HCT116 (cell line): ENCODE measurements at regions not wholly inside any gene's neighbourhood (a gene's known extent, or its start where the extent isn't known, plus 50 kb on each side); places are given as distances from the start of the nearest gene placed in this dataset.

ENCODE experiments used
- ATAC-seq: fragments of 200-7000 bp; cut with Tn5 transposase; 2 replicates; pipeline ENCODE4 v1.9.1; 2020; ENCODE audit warnings: mild to moderate bottlenecking, moderate library complexity
- BruUV-seq: library from RNA; stranded (reverse); fragments of 400-500 nt; replicated peaks from 2 replicates; lab custom pipeline; 2021; lab: Mats Ljungman, UMichigan
- CTCF ChIA-PET: fragments of 300-600 bp; sonication (Branson Sonifier 250); formaldehyde crosslinking; loops from one replicate; lab custom pipeline; 2021; ENCODE audit warnings: antibody characterized with exemption; lab: Charles Lee
- POLR2A ChIA-PET: fragments of 300-600, 350-600 bp; sonication (Branson Sonifier 250); formaldehyde crosslinking; loops from one replicate; lab custom pipeline; 2021; ENCODE audit warnings: antibody characterized with exemption; lab: Charles Lee
- RAD21 ChIA-PET, 2 experiments: fragments of 300-600 bp; sonication (Branson Sonifier 250); formaldehyde crosslinking; loops; one replicate each; lab custom pipeline; 2023; ENCODE audit warnings: low total read pairs in 2 of 2; ENCODE audit not compliant: uncharacterized antibody in 2 of 2, unreplicated experiment in 2 of 2, low non-redundant PET in 1 of 2; lab: Charles Lee
- DNase-seq: peaks from one replicate; pipeline ENCODE4 v3.0.0-alpha.2; 2010; ENCODE audit warnings: low read depth, low spot score
- H2AFZ ChIP-seq: fragments of 200-600 bp; shearing (Covaris generic), sonication (generic); 2 replicates; pipeline ENCODE4 v1.6.1; 2017; ENCODE audit warnings: low read depth, mixed run types, mixed read lengths, antibody characterized with exemption, low read length; ENCODE audit not compliant: poor library complexity, severe bottlenecking
- H3K27ac ChIP-seq: 2 replicates; pipeline ENCODE4 v1.5.1; 2012; ENCODE audit warnings: low read depth, low read length
- H3K27me3 ChIP-seq: fragments of 200-600 bp; sonication (generic); 2 replicates; pipeline ENCODE4 v1.6.1; 2016; ENCODE audit warnings: mixed run types, low read length, mixed read lengths; ENCODE audit not compliant: insufficient read depth
- H3K36me3 ChIP-seq, 2 experiments: fragments of 200-500 bp in 1 of 2; fragments of 200-600 bp in 1 of 2; sonication (Bioruptor generic) in 1 of 2; sonication (generic) in 1 of 2; 2 replicates each; pipeline versions ENCODE4 v1.5.1 to v1.6.1; 2014 to 2016; ENCODE audit warnings: low read length in 2 of 2, inconsistent platforms in 1 of 2, mixed read lengths in 1 of 2, mixed run types in 1 of 2; ENCODE audit not compliant: insufficient read depth in 2 of 2, control insufficient read depth in 1 of 2
- H3K4me1 ChIP-seq, 2 experiments: fragments of 200-600 bp in 1 of 2; sonication (generic) in 1 of 2; 2 replicates each; pipeline versions ENCODE4 v1.5.1 to v1.6.1; 2012 to 2017; ENCODE audit warnings: low read length in 2 of 2, inconsistent platforms in 1 of 2, mild to moderate bottlenecking in 1 of 2, mixed read lengths in 1 of 2, mixed run types in 1 of 2, moderate library complexity in 1 of 2; ENCODE audit not compliant: insufficient read depth in 2 of 2, control insufficient read depth in 1 of 2
- H3K4me2 ChIP-seq: fragments of 200-600 bp; sonication (generic); 2 replicates; pipeline ENCODE4 v1.6.1; 2017; ENCODE audit warnings: mixed run types, low read length, mixed read lengths
- H3K4me3 ChIP-seq, 2 experiments: fragments of 200-600 bp in 1 of 2; sonication (generic) in 1 of 2; replicated peaks in 1 of 2; 2 replicates each; pipeline ENCODE4 v1.5.1; 2011 to 2016; ENCODE audit warnings: low read length in 2 of 2, control low read depth in 1 of 2, low read depth in 1 of 2, mild to moderate bottlenecking in 1 of 2, mixed read lengths in 1 of 2, mixed run types in 1 of 2
- H3K79me2 ChIP-seq: fragments of 200-600 bp; sonication (generic); 2 replicates; pipeline ENCODE4 v1.6.1; 2017; ENCODE audit warnings: mild to moderate bottlenecking, mixed run types, low read length, moderate library complexity, mixed read lengths; ENCODE audit not compliant: insufficient read depth
- H3K9ac ChIP-seq: fragments of 200-600 bp; sonication (generic); 2 replicates; pipeline ENCODE4 v1.6.1; 2016; ENCODE audit warnings: low read length, mixed read lengths
- H3K9me2 ChIP-seq: fragments of 200-600 bp; sonication (generic), shearing (Covaris generic); 2 replicates; pipeline ENCODE4 v1.6.1; 2017; ENCODE audit warnings: mixed run types, mild to moderate bottlenecking, moderate library complexity; ENCODE audit not compliant: insufficient read depth
- H3K9me3 ChIP-seq, 2 experiments: fragments of 200-500 bp in 1 of 2; fragments of 200-600 bp in 1 of 2; sonication (Bioruptor generic) in 1 of 2; sonication (generic) in 1 of 2; 2 replicates each; pipeline ENCODE4 v1.6.1; 2014 to 2017; ENCODE audit warnings: low read length in 2 of 2, mixed read lengths in 2 of 2, inconsistent platforms in 1 of 2, low read depth in 1 of 2, mild to moderate bottlenecking in 1 of 2, mixed run types in 1 of 2, moderate library complexity in 1 of 2; ENCODE audit not compliant: control insufficient read depth in 1 of 2, insufficient read depth in 1 of 2
- H4K20me1 ChIP-seq: fragments of 200-600 bp; sonication (generic), shearing (Covaris generic); 2 replicates; pipeline ENCODE4 v1.6.1; 2017; ENCODE audit warnings: mixed run types, mild to moderate bottlenecking, moderate library complexity; ENCODE audit not compliant: insufficient read depth
- CEBPB ChIP-seq: IDR thresholded peaks from 2 replicates; pipeline ENCODE4 v1.6.1; 2012; ENCODE audit warnings: low read depth
- EGR1 ChIP-seq: IDR thresholded peaks from 2 replicates; pipeline ENCODE4 v1.6.1; 2012; ENCODE audit warnings: low read depth
- EZH2phosphoT487 ChIP-seq: fragments of 200-600 bp; IDR thresholded peaks from 2 replicates; pipeline ENCODE4 v1.6.1; 2018; ENCODE audit warnings: antibody characterized with exemption, borderline replicate concordance
- FOSL1 ChIP-seq: IDR thresholded peaks from 2 replicates; pipeline ENCODE4 v1.6.1; 2012; ENCODE audit warnings: low read depth
- JUND ChIP-seq: IDR thresholded peaks from 2 replicates; pipeline ENCODE4 v1.6.1; 2012
- POLR2A ChIP-seq: IDR thresholded peaks from 2 replicates; pipeline ENCODE4 v1.7.0; 2011; ENCODE audit warnings: borderline replicate concordance; ENCODE audit not compliant: insufficient read depth, insufficient read length; ENCODE audit errors: extremely low read depth
- SIN3A ChIP-seq: IDR thresholded peaks from 2 replicates; pipeline ENCODE4 v1.6.1; 2012; ENCODE audit warnings: low read depth
- SP1 ChIP-seq: IDR thresholded peaks from 2 replicates; pipeline ENCODE4 v1.6.1; 2012; ENCODE audit warnings: low read depth
- SRF ChIP-seq: IDR thresholded peaks from 2 replicates; pipeline ENCODE4 v1.6.1; 2012; ENCODE audit warnings: low read depth
- YY1 ChIP-seq: IDR thresholded peaks from 2 replicates; pipeline ENCODE4 v1.6.1; 2011; ENCODE audit warnings: low read length, low read depth, moderate library complexity, mild to moderate bottlenecking; ENCODE audit not compliant: insufficient replicate concordance; ENCODE audit errors: extremely low read depth
- ZFX ChIP-seq: fragments of 450-650 bp; IDR thresholded peaks from 2 replicates; pipeline ENCODE4 v1.6.1; 2017
- ZNF274 ChIP-seq: fragments of 200-500 bp; sonication (Bioruptor generic); IDR thresholded peaks from 2 replicates; pipeline ENCODE4 v1.6.1; 2014; ENCODE audit warnings: mild to moderate bottlenecking, low read depth, low read length, inconsistent platforms
- intact Hi-C: fragments of 100-400 bp; cut with micrococcal nuclease; formaldehyde crosslinking; loops from 2 replicates; pipeline ENCODE4 v1.10.0; 2022
- TF ChIP-seq, protein P1 (sequence below): IDR thresholded peaks from 2 replicates; pipeline ENCODE4 v1.6.1; 2011; ENCODE audit warnings: mild to moderate bottlenecking, low read length, moderate library complexity; ENCODE audit not compliant: insufficient replicate concordance; ENCODE audit errors: extremely low read depth
- TF ChIP-seq, protein P2 (sequence below): IDR thresholded peaks from 2 replicates; pipeline ENCODE4 v1.6.1; 2012; ENCODE audit warnings: low read depth

DNA sequence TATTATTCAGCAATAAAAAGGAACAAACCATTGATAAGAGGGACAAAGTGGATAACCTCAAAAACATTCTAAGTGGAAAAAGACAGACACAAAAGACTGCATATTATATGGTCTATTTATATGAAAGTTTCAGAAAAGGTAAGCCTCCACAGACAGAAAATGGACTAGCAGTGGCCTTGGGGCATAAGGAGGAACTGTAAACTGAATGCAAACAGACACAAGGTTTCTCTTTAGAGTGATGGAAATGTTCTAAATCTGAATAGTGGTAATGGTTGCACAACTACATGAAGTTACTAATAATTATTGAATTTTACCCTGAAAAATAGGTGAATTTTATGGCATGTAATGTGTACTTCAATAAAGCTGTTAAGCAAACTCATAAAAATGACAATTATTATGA lies 286.3 kb upstream of the PAPPA start:
- ATAC-seq: no peak
- H3K36me3 ChIP-seq: no peaks in the 10 kb centered on the region
- peaks cover 25% of the 10 kb centered on the region for H3K27me3 ChIP-seq
- intact Hi-C loops: no loop called here
- H3K9me2 ChIP-seq: no peaks in the 10 kb centered on the region
- no peak overlapping the region for H3K4me2 ChIP-seq
- H3K27ac ChIP-seq: no peak overlapping the region
- no peak overlapping the region for H3K9ac ChIP-seq
- no TSS peak for BruUV-seq
- no peaks in the 10 kb centered on the region for H3K79me2 ChIP-seq
- H3K4me1 ChIP-seq: no peaks in the 10 kb centered on the region
- H3K9me3 ChIP-seq: no peaks in the 10 kb centered on the region
- POLR2A ChIA-PET: no interaction called here
- H2AFZ ChIP-seq: no peak overlapping the region
- TF ChIP-seq SRF: no peak
- TF ChIP-seq, protein P1, sequence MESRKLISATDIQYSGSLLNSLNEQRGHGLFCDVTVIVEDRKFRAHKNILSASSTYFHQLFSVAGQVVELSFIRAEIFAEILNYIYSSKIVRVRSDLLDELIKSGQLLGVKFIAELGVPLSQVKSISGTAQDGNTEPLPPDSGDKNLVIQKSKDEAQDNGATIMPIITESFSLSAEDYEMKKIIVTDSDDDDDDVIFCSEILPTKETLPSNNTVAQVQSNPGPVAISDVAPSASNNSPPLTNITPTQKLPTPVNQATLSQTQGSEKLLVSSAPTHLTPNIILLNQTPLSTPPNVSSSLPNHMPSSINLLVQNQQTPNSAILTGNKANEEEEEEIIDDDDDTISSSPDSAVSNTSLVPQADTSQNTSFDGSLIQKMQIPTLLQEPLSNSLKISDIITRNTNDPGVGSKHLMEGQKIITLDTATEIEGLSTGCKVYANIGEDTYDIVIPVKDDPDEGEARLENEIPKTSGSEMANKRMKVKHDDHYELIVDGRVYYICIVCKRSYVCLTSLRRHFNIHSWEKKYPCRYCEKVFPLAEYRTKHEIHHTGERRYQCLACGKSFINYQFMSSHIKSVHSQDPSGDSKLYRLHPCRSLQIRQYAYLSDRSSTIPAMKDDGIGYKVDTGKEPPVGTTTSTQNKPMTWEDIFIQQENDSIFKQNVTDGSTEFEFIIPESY: no peak
- TF ChIP-seq SP1: no peak
- no peak for TF ChIP-seq YY1
- no peak for TF ChIP-seq ZNF274
- TF ChIP-seq EGR1: no peak
- no peak for TF ChIP-seq SIN3A
- no peak for TF ChIP-seq JUND
- no peak for TF ChIP-seq ZFX
- DNase-seq: no peak
- no peaks in the 10 kb centered on the region for H4K20me1 ChIP-seq
- H3K4me3 ChIP-seq: no peak overlapping the region
- CTCF ChIA-PET: no interaction called here
- RAD21 ChIA-PET: no interaction called here

DNA sequence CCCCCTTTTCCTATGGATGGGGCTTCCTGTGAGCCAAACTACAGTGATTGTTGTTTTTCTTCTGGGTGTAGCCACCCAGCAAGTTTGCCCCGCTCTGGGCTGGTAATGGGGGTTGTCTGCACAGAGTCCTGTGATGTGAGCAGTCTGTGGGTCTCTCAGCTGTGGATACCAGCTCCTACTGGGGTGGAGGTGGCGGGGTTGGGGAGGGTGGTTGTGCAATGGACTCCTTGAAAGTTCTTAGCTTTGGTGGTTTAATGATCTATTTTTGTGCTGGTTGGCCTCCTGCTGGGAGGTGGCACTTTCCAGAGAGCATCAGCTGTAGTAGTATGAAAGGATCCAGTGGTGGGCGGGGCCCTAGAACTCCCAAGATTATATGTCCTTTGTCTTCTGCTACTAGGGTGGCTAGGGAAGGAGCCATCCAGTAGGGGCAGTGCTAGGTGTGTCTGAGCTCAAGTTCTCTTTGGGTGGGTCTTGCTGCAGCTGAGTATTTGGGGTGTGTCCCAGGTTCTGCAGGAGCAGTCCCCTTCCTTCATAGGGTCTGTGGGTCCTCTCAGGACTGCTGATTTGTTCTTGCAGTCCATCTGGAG lies 275.6 kb upstream of the PAPPA start:
- peak; percentile 54; the same call in 1 of the 2 replicates for ATAC-seq
- no peak overlapping the region for H3K4me2 ChIP-seq
- TF ChIP-seq, protein P1: no peak
- TF ChIP-seq, protein P2, sequence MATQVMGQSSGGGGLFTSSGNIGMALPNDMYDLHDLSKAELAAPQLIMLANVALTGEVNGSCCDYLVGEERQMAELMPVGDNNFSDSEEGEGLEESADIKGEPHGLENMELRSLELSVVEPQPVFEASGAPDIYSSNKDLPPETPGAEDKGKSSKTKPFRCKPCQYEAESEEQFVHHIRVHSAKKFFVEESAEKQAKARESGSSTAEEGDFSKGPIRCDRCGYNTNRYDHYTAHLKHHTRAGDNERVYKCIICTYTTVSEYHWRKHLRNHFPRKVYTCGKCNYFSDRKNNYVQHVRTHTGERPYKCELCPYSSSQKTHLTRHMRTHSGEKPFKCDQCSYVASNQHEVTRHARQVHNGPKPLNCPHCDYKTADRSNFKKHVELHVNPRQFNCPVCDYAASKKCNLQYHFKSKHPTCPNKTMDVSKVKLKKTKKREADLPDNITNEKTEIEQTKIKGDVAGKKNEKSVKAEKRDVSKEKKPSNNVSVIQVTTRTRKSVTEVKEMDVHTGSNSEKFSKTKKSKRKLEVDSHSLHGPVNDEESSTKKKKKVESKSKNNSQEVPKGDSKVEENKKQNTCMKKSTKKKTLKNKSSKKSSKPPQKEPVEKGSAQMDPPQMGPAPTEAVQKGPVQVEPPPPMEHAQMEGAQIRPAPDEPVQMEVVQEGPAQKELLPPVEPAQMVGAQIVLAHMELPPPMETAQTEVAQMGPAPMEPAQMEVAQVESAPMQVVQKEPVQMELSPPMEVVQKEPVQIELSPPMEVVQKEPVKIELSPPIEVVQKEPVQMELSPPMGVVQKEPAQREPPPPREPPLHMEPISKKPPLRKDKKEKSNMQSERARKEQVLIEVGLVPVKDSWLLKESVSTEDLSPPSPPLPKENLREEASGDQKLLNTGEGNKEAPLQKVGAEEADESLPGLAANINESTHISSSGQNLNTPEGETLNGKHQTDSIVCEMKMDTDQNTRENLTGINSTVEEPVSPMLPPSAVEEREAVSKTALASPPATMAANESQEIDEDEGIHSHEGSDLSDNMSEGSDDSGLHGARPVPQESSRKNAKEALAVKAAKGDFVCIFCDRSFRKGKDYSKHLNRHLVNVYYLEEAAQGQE: no peak
- TF ChIP-seq POLR2A (no peak), EZH2phosphoT487 (no peak), FOSL1 (no peak), ZNF274 (no peak), YY1 (no peak), CEBPB (no peak)

More for the DNA sequence above, 275.6 kb upstream of the PAPPA start:
- no TSS peak for BruUV-seq
- ChIA-PET RAD21 (no interaction called here), CTCF (no interaction called here), POLR2A (no interaction called here)
- no peak overlapping the region for H3K27ac ChIP-seq
- no peaks in the 10 kb centered on the region for H3K36me3 ChIP-seq
- no peak overlapping the region for H3K4me3 ChIP-seq
- H3K79me2 ChIP-seq: no peaks in the 10 kb centered on the region
- peaks cover 36% of the 10 kb centered on the region for H3K27me3 ChIP-seq
- H3K9me2 ChIP-seq: no peaks in the 10 kb centered on the region
- H3K4me1 ChIP-seq: no peaks in the 10 kb centered on the region
- no peaks in the 10 kb centered on the region for H3K9me3 ChIP-seq
- H3K9ac ChIP-seq: no peak overlapping the region
- H2AFZ ChIP-seq: no peak overlapping the region
- DNase-seq: no peak
- no peaks in the 10 kb centered on the region for H4K20me1 ChIP-seq
- intact Hi-C loops: no loop called here
